SK-N-SH (cell line): ENCODE measurements at regions not wholly inside any gene's neighbourhood (a gene's known extent, or its start where the extent isn't known, plus 50 kb on each side); places are given as distances from the start of the nearest gene placed in this dataset.

Source experiments
- CTCF ChIA-PET: fragments of 300-600, 350-600 bp; formaldehyde crosslinking; extraction: SDS; loops from one replicate; lab custom pipeline; 2021; lab: Yijun Ruan, JAX
- POLR2A ChIA-PET: fragments of 350-600 bp; sonication (Branson Sonifier 250); formaldehyde crosslinking; extraction: SDS; loops from one replicate; lab custom pipeline; 2020; ENCODE audit warnings: antibody characterized with exemption, inconsistent platforms; lab: Yijun Ruan, JAX
- DNase-seq: peaks from one replicate; pipeline ENCODE4 v3.0.0; 2012
- H2AFZ ChIP-seq: fragments of 200-600 bp; sonication (generic); 2 replicates; pipeline ENCODE4 v1.8.1; 2016; ENCODE audit warnings: antibody characterized with exemption, mild to moderate bottlenecking, low read depth
- H3F3A ChIP-seq: fragments of 200-600 bp; sonication (generic); replicated peaks from 2 replicates; pipeline ENCODE3; 2016; ENCODE audit warnings: antibody characterized with exemption, mild to moderate bottlenecking; ENCODE audit not compliant: insufficient read depth
- H3K27ac ChIP-seq, 2 experiments: fragments of 200-500 bp in 1 of 2; fragments of 200-600 bp in 1 of 2; sonication (Bioruptor generic) in 1 of 2; sonication (generic), shearing (Covaris generic) in 1 of 2; 2 replicates each; pipeline versions ENCODE4 v1.5.1 to v1.6.1; 2014 to 2016; ENCODE audit warnings: low read depth in 2 of 2, inconsistent platforms in 1 of 2, low read length in 1 of 2, mild to moderate bottlenecking in 1 of 2, mixed read lengths in 1 of 2
- H3K27me3 ChIP-seq: fragments of 200-600 bp; sonication (generic), shearing (Covaris generic); 2 replicates; pipeline ENCODE4 v1.6.1; 2016; ENCODE audit warnings: mixed run types; ENCODE audit not compliant: insufficient read depth
- H3K36me3 ChIP-seq, 2 experiments: fragments of 200-500 bp in 1 of 2; fragments of 200-600 bp in 1 of 2; sonication (Bioruptor generic) in 1 of 2; sonication (generic) in 1 of 2; replicated peaks in 1 of 2; 2 replicates each; pipeline versions ENCODE3 to v1.5.1; 2014 to 2016; ENCODE audit warnings: low read length in 1 of 2, mild to moderate bottlenecking in 1 of 2; ENCODE audit not compliant: insufficient read depth in 2 of 2, control insufficient read depth in 1 of 2
- H3K4me1 ChIP-seq, 2 experiments: fragments of 200-500 bp in 1 of 2; fragments of 200-600 bp in 1 of 2; sonication (Bioruptor generic) in 1 of 2; sonication (generic), shearing (Covaris generic) in 1 of 2; 2 replicates each; pipeline versions ENCODE4 v1.5.1 to v1.6.1; 2014 to 2016; ENCODE audit warnings: low read depth in 1 of 2, low read length in 1 of 2, mixed run types in 1 of 2; ENCODE audit not compliant: insufficient read depth in 2 of 2, control insufficient read depth in 1 of 2
- H3K4me2 ChIP-seq: fragments of 200-600 bp; sonication (generic), shearing (Covaris generic); 2 replicates; pipeline ENCODE4 v1.6.1; 2017; ENCODE audit warnings: mixed run types
- H3K4me3 ChIP-seq, 2 experiments: fragments of 200-500 bp in 1 of 2; fragments of 200-600 bp in 1 of 2; sonication (Bioruptor generic) in 1 of 2; sonication (generic), shearing (Covaris generic) in 1 of 2; 2 replicates each; pipeline versions ENCODE4 v1.5.1 to v1.8.1; 2014 to 2016; ENCODE audit warnings: low read depth in 2 of 2, inconsistent platforms in 1 of 2, low read length in 1 of 2, mild to moderate bottlenecking in 1 of 2, mixed read lengths in 1 of 2, moderate library complexity in 1 of 2
- H3K79me2 ChIP-seq: fragments of 200-600 bp; sonication (generic); 2 replicates; pipeline ENCODE4 v1.8.1; 2017; ENCODE audit warnings: mild to moderate bottlenecking; ENCODE audit not compliant: insufficient read depth
- H3K9ac ChIP-seq: fragments of 200-600 bp; sonication (generic); 2 replicates; pipeline ENCODE4 v1.6.1; 2017; ENCODE audit warnings: mixed run types
- H3K9me2 ChIP-seq: fragments of 200-600 bp; sonication (generic); 2 replicates; pipeline ENCODE4 v1.6.1; 2017; ENCODE audit warnings: mixed run types
- H3K9me3 ChIP-seq: fragments of 200-600 bp; sonication (generic); 2 replicates; pipeline ENCODE4 v1.6.1; 2017; ENCODE audit warnings: mixed run types, mild to moderate bottlenecking, moderate library complexity
- H4K20me1 ChIP-seq: fragments of 200-600 bp; sonication (generic); 2 replicates; pipeline ENCODE4 v1.6.1; 2017; ENCODE audit warnings: mild to moderate bottlenecking, mixed run types; ENCODE audit not compliant: insufficient read depth
- FOXJ3 ChIP-seq: sonication (generic); formaldehyde crosslinking; IDR thresholded peaks from 2 replicates; pipeline ENCODE4 v1.5.1; 2020; ENCODE audit warnings: mild to moderate bottlenecking, missing genetic modification reagents
- FOXM1 ChIP-seq: IDR thresholded peaks from 2 replicates; pipeline ENCODE4 v1.4.0; 2012; ENCODE audit warnings: low read depth, mild to moderate bottlenecking
- GATA2 ChIP-seq: sonication (generic); formaldehyde crosslinking; IDR thresholded peaks from 2 replicates; pipeline ENCODE4 v1.5.0; 2020; ENCODE audit warnings: mild to moderate bottlenecking, missing genetic modification reagents
- MXI1 ChIP-seq: IDR thresholded peaks from 2 replicates; pipeline ENCODE4 v1.6.1; 2012; ENCODE audit warnings: mild to moderate bottlenecking, low read depth, low read length, improper control_type of control experiment
- RAD21 ChIP-seq: IDR thresholded peaks from 2 replicates; pipeline ENCODE4 v1.6.1; 2012; ENCODE audit warnings: mild to moderate bottlenecking, low read length
- RCOR1 ChIP-seq: fragments of 150-350 bp; IDR thresholded peaks from 2 replicates; pipeline ENCODE4 v1.6.1; 2017; ENCODE audit warnings: antibody characterized with exemption, low read length
- RFX5 ChIP-seq: IDR thresholded peaks from 2 replicates; pipeline ENCODE4 v1.6.1; 2012; ENCODE audit warnings: mild to moderate bottlenecking, improper control_type of control experiment, low read length
- SIN3A ChIP-seq: IDR thresholded peaks from 2 replicates; pipeline ENCODE4 v1.6.1; 2012; ENCODE audit warnings: low read depth, mild to moderate bottlenecking, low read length, moderate library complexity, borderline replicate concordance
- SMC3 ChIP-seq: IDR thresholded peaks from 2 replicates; pipeline ENCODE4 v1.6.1; 2012; ENCODE audit warnings: low read depth, low read length, improper control_type of control experiment
- TCF12 ChIP-seq: IDR thresholded peaks from 2 replicates; pipeline ENCODE4 v1.4.0; 2012
- WGBS: methylation state at CpG from one replicate; pipeline ENCODE4 v1.1.6; 2017; ENCODE audit warnings: low lambda C conversion rate; 5-methylcytosine and 5-hydroxymethylcytosine counted together
- TF ChIP-seq, protein P1 (sequence below): IDR thresholded peaks from 2 replicates; pipeline ENCODE4 v1.4.0; 2012; ENCODE audit warnings: low read depth, borderline replicate concordance
- TF ChIP-seq, protein P2 (sequence below): IDR thresholded peaks from 2 replicates; pipeline ENCODE4 v1.4.0; 2012; ENCODE audit warnings: low read depth, borderline replicate concordance
- TF ChIP-seq, protein P3 (sequence below): fragments of 200-600 bp; sonication (generic); IDR thresholded peaks from 2 replicates; pipeline ENCODE4 v1.6.1; 2017; ENCODE audit warnings: antibody characterized with exemption, mild to moderate bottlenecking, moderate library complexity

DNA sequence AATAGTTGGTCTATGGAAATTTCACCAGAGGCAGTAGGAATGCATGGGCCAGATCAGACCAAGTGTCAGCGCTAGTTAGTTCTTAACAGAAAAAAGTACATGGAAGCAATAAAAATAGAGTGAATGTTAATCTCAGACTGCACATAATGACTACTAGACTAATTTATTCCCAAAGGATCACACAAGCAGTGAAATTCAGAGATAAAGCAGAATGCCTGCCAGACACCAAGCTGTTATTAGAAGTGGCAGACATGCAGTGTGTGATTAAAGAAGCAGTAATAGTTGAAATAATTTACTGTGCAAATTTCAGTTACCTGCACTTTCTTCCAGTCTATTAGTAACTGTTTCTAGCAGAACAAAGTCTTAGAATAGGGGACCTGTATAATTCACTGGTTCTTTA is 1024.2 kb downstream of the CDH9 start:
- H3K79me2 ChIP-seq, result no peaks in the 10 kb centered on the region
- CTCF ChIA-PET, result no interaction called here
- POLR2A ChIA-PET, result no interaction called here
- H2AFZ ChIP-seq, result no peak overlapping the region
- H3F3A ChIP-seq, result no peaks in the 10 kb centered on the region
- H3K27ac ChIP-seq, result no peak overlapping the region
- H3K27me3 ChIP-seq, result no peaks in the 10 kb centered on the region
- H3K4me2 ChIP-seq, result no peak overlapping the region
- DNase-seq, result no peak
- H3K36me3 ChIP-seq, result no peaks in the 10 kb centered on the region
- no peaks in the 10 kb centered on the region for H3K4me1 ChIP-seq
- 28% methylated on average over 1 of the region's 1 CpG for WGBS
- no peaks in the 10 kb centered on the region for H3K9me3 ChIP-seq
- H3K4me3 ChIP-seq, result no peak overlapping the region
- TF ChIP-seq, protein P1, sequence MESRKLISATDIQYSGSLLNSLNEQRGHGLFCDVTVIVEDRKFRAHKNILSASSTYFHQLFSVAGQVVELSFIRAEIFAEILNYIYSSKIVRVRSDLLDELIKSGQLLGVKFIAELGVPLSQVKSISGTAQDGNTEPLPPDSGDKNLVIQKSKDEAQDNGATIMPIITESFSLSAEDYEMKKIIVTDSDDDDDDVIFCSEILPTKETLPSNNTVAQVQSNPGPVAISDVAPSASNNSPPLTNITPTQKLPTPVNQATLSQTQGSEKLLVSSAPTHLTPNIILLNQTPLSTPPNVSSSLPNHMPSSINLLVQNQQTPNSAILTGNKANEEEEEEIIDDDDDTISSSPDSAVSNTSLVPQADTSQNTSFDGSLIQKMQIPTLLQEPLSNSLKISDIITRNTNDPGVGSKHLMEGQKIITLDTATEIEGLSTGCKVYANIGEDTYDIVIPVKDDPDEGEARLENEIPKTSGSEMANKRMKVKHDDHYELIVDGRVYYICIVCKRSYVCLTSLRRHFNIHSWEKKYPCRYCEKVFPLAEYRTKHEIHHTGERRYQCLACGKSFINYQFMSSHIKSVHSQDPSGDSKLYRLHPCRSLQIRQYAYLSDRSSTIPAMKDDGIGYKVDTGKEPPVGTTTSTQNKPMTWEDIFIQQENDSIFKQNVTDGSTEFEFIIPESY, result no peak
- no peak for TF ChIP-seq TCF12
- H3K9me2 ChIP-seq, result no peaks in the 10 kb centered on the region
- H3K9ac ChIP-seq, result no peak overlapping the region
- H4K20me1 ChIP-seq, result no peaks in the 10 kb centered on the region

DNA sequence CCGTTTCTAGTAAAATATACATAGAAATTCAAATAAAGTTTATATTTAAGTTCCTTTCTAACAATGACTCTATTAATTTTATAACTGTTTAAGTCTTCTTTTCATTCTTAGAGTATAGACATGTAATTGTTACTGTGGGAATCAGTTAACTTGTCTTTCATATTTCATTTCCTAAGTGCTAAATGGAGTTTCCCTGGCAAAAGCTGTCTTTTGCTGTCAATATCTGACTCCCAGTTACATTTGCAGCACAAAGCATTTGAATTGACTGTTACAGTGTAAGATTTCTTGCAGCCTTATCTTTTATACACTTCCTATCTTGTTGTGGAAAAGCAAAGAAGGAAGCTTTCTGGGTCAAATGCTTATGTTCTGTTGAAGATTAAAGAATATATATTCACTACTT is 1026.3 kb downstream of the CDH9 start:
- H4K20me1 ChIP-seq, result no peaks in the 10 kb centered on the region
- H3K4me2 ChIP-seq, result no peak overlapping the region
- TF ChIP-seq FOXM1 (no peak), SIN3A (no peak), RCOR1 (no peak), MXI1 (no peak), GATA2 (no peak), FOXJ3 (CRISPR knock-in tag) (no peak)
- TF ChIP-seq, protein P2, sequence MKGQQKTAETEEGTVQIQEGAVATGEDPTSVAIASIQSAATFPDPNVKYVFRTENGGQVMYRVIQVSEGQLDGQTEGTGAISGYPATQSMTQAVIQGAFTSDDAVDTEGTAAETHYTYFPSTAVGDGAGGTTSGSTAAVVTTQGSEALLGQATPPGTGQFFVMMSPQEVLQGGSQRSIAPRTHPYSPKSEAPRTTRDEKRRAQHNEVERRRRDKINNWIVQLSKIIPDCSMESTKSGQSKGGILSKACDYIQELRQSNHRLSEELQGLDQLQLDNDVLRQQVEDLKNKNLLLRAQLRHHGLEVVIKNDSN, result no peak
- H3F3A ChIP-seq, result no peaks in the 10 kb centered on the region
- no peaks in the 10 kb centered on the region for H3K4me1 ChIP-seq
- no peak overlapping the region for H3K4me3 ChIP-seq
- H2AFZ ChIP-seq, result no peak overlapping the region
- 0% methylated on average over 1 of the region's 1 CpG for WGBS
- H3K27ac ChIP-seq, result no peak overlapping the region
- no peaks in the 10 kb centered on the region for H3K36me3 ChIP-seq
- DNase-seq, result no peak
- H3K27me3 ChIP-seq, result no peaks in the 10 kb centered on the region
- no peaks in the 10 kb centered on the region for H3K9me3 ChIP-seq
- H3K79me2 ChIP-seq, result no peaks in the 10 kb centered on the region
- ChIA-PET POLR2A (no interaction called here), CTCF (no interaction called here)
- H3K9ac ChIP-seq, result no peak overlapping the region
- no peaks in the 10 kb centered on the region for H3K9me2 ChIP-seq

DNA sequence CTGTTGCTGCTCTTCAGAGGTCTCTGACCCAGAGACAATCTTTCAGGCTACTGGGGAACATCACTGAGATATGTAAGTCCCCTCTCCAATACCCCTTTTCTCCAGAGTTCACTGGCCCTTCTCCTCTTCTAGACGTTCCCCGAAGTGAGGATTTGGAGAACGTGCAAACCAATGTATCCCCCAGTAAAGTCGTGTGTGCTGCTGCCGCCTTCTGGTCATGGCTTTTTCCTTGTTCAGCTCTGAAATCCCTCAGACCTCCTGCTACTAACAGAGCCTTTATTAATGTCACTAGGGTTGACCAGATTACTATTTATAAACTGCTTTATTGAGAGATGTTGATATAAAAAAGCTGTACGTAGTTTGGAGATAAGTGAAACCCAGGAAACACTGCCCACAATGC is 1028.6 kb downstream of the CDH9 start:
- ChIA-PET POLR2A (no interaction called here), CTCF (no interaction called here)
- H3K4me3 ChIP-seq, result no peak overlapping the region
- 3% methylated on average over 6 of the region's 6 CpGs for WGBS
- H3F3A ChIP-seq, result no peaks in the 10 kb centered on the region
- no peaks in the 10 kb centered on the region for H3K9me2 ChIP-seq
- no peak for DNase-seq
- no peaks in the 10 kb centered on the region for H3K27me3 ChIP-seq
- H4K20me1 ChIP-seq, result no peaks in the 10 kb centered on the region
- H3K27ac ChIP-seq, result no peak overlapping the region
- H3K79me2 ChIP-seq, result no peaks in the 10 kb centered on the region
- no peaks in the 10 kb centered on the region for H3K4me1 ChIP-seq
- H2AFZ ChIP-seq, result no peak overlapping the region
- TF ChIP-seq SMC3 (0 out of 2 replicates have a peak, but pooled peaks have one; percentile 9), RFX5 (no peak), RAD21 (peak; percentile 45)
- TF ChIP-seq, protein P3, sequence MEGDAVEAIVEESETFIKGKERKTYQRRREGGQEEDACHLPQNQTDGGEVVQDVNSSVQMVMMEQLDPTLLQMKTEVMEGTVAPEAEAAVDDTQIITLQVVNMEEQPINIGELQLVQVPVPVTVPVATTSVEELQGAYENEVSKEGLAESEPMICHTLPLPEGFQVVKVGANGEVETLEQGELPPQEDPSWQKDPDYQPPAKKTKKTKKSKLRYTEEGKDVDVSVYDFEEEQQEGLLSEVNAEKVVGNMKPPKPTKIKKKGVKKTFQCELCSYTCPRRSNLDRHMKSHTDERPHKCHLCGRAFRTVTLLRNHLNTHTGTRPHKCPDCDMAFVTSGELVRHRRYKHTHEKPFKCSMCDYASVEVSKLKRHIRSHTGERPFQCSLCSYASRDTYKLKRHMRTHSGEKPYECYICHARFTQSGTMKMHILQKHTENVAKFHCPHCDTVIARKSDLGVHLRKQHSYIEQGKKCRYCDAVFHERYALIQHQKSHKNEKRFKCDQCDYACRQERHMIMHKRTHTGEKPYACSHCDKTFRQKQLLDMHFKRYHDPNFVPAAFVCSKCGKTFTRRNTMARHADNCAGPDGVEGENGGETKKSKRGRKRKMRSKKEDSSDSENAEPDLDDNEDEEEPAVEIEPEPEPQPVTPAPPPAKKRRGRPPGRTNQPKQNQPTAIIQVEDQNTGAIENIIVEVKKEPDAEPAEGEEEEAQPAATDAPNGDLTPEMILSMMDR, result peak; percentile 39
- no peak overlapping the region for H3K9ac ChIP-seq
- H3K4me2 ChIP-seq, result no peak overlapping the region
- H3K9me3 ChIP-seq, result no peaks in the 10 kb centered on the region
- H3K36me3 ChIP-seq, result no peaks in the 10 kb centered on the region
